Neural crest cell (in vitro differentiated cells): ENCODE measurements at regions not wholly inside any gene's neighbourhood (a gene's known extent, or its start where the extent isn't known, plus 50 kb on each side); places are given as distances from the start of the nearest gene placed in this dataset.

Experiments
- DNase-seq: peaks from one replicate; pipeline ENCODE4 v3.0.0; 2021; ENCODE audit warnings: low read depth, mixed read lengths, low spot score
- H3K27ac Mint-ChIP-seq: one replicate; pipeline ENCODE4 v1.8.0; 2021; ENCODE audit warnings: mild to moderate bottlenecking, mixed read lengths; ENCODE audit not compliant: unreplicated experiment
- H3K27me3 Mint-ChIP-seq: 2 replicates; pipeline ENCODE4 v1.8.0; 2021; ENCODE audit warnings: low read depth, mild to moderate bottlenecking, mixed read lengths
- H3K36me3 Mint-ChIP-seq: 2 replicates; pipeline ENCODE4 v1.8.0; 2021; ENCODE audit warnings: low read depth, mild to moderate bottlenecking, mixed read lengths
- H3K4me1 Mint-ChIP-seq: 2 replicates; pipeline ENCODE4 v1.8.0; 2021; ENCODE audit warnings: mixed read lengths
- H3K4me3 Mint-ChIP-seq: one replicate; pipeline ENCODE4 v1.8.0; 2021; ENCODE audit warnings: mild to moderate bottlenecking, mixed read lengths
- H3K9me3 Mint-ChIP-seq: 2 replicates; pipeline ENCODE4 v1.8.0; 2021; ENCODE audit warnings: mixed read lengths
- TF ChIP-seq, protein P1 (sequence below): fragments of 200-600 bp; sonication (generic); conservative IDR thresholded peaks from 2 replicates; pipeline ENCODE4 v1.5.0; 2021; ENCODE audit warnings: antibody characterized with exemption, mild to moderate bottlenecking

DNA sequence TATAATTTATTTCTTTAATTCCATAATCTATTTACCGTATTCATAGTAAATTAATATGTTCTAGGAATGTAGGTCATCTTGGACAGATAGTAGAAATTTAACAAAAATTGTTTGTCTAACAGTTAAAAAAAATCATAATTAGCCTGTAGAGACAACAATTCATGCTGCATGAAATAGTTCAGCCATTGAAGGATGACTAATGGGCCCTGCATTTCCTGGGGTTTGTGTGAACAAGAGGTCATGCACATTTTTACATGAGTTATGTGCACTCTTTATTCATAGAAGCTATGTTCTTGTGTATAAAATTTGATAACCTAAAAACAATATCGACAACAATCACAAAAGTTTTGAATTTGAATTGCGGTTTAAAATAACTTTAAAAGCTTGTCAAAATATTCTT lies 1663.6 kb downstream of the SUCLG1 start:
- Mint-ChIP-seq H3K9me3 (peaks cover 3% of the 10 kb centered on the region), H3K4me1 (peaks cover 5% of the 10 kb centered on the region), H3K36me3 (no peaks in the 10 kb centered on the region), H3K27ac (no peak overlapping the region), H3K27me3 (no peaks in the 10 kb centered on the region), H3K4me3 (no peak overlapping the region)
- TF ChIP-seq, protein P1, sequence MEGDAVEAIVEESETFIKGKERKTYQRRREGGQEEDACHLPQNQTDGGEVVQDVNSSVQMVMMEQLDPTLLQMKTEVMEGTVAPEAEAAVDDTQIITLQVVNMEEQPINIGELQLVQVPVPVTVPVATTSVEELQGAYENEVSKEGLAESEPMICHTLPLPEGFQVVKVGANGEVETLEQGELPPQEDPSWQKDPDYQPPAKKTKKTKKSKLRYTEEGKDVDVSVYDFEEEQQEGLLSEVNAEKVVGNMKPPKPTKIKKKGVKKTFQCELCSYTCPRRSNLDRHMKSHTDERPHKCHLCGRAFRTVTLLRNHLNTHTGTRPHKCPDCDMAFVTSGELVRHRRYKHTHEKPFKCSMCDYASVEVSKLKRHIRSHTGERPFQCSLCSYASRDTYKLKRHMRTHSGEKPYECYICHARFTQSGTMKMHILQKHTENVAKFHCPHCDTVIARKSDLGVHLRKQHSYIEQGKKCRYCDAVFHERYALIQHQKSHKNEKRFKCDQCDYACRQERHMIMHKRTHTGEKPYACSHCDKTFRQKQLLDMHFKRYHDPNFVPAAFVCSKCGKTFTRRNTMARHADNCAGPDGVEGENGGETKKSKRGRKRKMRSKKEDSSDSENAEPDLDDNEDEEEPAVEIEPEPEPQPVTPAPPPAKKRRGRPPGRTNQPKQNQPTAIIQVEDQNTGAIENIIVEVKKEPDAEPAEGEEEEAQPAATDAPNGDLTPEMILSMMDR = no peak
- DNase-seq = no peak

DNA sequence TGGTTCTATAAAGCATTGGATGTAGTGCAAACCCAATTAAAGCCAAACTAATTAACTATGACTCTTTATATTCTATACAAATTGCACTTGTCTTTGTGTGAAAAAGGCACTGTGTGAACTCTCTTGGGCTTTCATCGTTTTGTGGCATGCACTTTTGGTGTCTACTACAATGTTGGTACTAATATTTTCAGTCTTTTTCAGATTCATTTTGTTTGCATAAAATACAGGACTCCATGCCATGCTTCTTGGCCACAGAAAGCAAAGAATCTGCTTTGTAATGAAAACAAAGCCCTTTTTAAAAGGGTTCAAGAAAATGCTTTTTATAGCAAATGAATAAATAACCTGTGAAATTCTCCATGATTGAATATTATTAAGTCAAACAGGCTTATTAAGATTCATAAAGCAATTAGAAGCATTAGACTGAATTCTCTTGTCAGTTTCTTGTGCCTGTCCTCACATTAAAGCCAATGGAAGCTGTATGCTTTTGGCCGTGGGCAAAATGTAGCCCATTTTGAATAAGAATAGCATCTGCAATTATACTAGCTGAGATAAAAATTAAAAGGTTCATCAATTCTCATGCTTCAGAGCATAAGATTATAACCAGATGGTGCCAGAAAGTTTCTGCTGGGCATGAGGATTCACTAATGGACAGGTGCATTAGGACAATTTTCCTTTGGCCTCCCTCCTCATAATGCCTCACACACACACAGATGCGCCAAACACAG lies 1665.2 kb downstream of the SUCLG1 start:
- Mint-ChIP-seq H3K27ac (no peak overlapping the region), H3K4me3 (no peak overlapping the region), H3K27me3 (no peaks in the 10 kb centered on the region), H3K9me3 (peaks cover 2% of the 10 kb centered on the region), H3K36me3 (no peaks in the 10 kb centered on the region), H3K4me1 (peaks cover 7% of the 10 kb centered on the region)
- no peak for DNase-seq
- TF ChIP-seq, protein P1 = no peak

DNA sequence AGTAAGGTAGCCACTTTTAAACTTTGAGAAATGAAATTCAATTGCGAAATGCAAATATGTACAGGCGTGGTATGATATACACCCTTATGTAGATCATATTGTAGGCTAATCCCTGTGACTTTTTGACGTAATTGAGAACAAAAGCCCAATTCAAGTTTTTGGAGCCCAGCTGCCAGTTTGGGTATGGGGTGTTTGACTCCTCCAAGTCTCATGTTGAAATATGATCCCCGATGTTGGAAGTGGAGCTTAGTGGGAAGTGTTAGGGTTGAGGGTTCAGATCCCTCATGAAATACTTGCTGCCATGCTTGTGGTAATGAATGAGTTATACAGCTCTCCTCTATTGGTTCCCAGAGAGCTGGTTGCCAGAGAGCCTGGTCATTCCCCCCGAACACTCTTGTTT lies 1666.8 kb downstream of the SUCLG1 start:
- no peaks in the 10 kb centered on the region for H3K36me3 Mint-ChIP-seq
- TF ChIP-seq, protein P1 = no peak
- no peak overlapping the region for H3K27ac Mint-ChIP-seq
- DNase-seq = no peak
- H3K4me1 Mint-ChIP-seq = peaks cover 7% of the 10 kb centered on the region
- no peaks in the 10 kb centered on the region for H3K27me3 Mint-ChIP-seq
- H3K4me3 Mint-ChIP-seq = no peak overlapping the region
- H3K9me3 Mint-ChIP-seq = no peaks in the 10 kb centered on the region

DNA sequence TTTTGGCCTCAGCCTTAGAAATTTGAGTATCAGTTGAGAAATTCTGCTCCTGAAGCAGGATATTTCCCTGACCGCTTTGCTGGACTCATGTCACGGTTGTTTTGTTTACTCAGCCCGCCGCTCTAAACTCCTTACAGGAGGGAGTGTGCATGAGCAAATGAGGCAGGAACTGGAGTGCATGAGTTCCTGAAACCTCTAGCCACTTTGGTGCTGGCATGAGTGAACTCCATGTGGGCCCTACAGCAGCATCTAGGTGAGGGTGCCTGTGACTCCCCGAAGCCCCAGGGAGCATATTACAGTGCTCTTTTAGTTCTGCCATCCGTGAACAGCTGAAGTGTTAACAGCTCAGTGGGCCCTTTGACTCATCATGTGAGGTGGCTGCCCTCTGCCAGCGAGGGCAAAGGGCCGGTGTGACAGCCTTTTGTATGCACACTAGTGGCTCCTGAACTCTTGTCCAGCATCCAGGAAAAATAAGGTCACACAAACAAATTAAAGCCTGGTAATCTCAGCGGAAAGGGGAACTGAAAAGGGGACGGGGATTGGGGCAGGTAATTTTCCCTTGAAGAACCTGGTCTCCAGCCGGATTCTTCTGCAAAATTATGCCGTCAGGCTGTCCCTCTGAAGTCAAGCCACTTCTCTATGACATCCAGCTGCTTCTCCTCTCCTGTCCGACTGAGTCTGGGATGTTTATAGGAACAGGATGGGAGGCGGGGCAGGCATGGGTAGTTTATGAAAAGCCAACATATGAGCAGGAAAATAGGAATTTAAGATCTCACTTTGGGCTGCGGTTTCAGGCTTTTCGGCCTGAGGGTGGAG lies 1668.7 kb downstream of the SUCLG1 start:
- no peaks in the 10 kb centered on the region for H3K9me3 Mint-ChIP-seq
- no peaks in the 10 kb centered on the region for H3K27me3 Mint-ChIP-seq
- H3K4me1 Mint-ChIP-seq = peaks cover 7% of the 10 kb centered on the region
- H3K27ac Mint-ChIP-seq = no peak overlapping the region
- H3K4me3 Mint-ChIP-seq = no peak overlapping the region
- H3K36me3 Mint-ChIP-seq = no peaks in the 10 kb centered on the region
- TF ChIP-seq, protein P1 = no peak
- no peak for DNase-seq

DNA sequence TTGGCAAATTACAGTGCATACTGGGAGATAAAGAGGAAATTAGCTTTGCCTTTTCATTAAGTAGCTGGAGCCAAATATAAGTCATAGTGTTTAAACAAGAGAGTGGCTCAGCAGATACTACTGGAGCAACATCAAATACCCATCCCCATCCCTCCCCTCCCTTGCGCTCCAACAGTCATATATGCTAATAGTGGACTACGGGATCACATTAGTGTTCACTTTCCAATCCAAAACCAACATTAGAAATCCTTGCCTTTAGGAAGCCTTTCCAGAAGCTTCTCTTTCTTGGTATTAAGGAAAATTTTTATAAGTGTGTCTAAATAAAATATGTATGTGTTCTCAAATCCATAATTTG lies 1669.3 kb downstream of the SUCLG1 start:
- Mint-ChIP-seq H3K27ac (no peak overlapping the region), H3K4me1 (peaks cover 7% of the 10 kb centered on the region), H3K36me3 (no peaks in the 10 kb centered on the region), H3K4me3 (no peak overlapping the region), H3K9me3 (no peaks in the 10 kb centered on the region), H3K27me3 (no peaks in the 10 kb centered on the region)
- TF ChIP-seq, protein P1 = no peak
- DNase-seq = no peak
